HFF-Myc (cell line): ENCODE measurements at regions not wholly inside any gene's neighbourhood (a gene's known extent, or its start where the extent isn't known, plus 50 kb on each side); places are given as distances from the start of the nearest gene placed in this dataset.

Experiments
- DNase-seq: peaks from one replicate; pipeline ENCODE4 v3.0.0-alpha.2; 2011; ENCODE audit warnings: low read depth; ENCODE audit errors: extremely low read depth
- H3K4me3 ChIP-seq: replicated peaks from 2 replicates; pipeline ENCODE4 v1.5.1; 2011; ENCODE audit warnings: low read depth, mild to moderate bottlenecking, control low read depth, low read length
- TF ChIP-seq, protein P1 (sequence below): IDR thresholded peaks from 2 replicates; pipeline ENCODE4 v1.5.1; 2012; ENCODE audit warnings: mild to moderate bottlenecking, low read depth, low read length, control low read depth; ENCODE audit errors: missing control alignments

DNA sequence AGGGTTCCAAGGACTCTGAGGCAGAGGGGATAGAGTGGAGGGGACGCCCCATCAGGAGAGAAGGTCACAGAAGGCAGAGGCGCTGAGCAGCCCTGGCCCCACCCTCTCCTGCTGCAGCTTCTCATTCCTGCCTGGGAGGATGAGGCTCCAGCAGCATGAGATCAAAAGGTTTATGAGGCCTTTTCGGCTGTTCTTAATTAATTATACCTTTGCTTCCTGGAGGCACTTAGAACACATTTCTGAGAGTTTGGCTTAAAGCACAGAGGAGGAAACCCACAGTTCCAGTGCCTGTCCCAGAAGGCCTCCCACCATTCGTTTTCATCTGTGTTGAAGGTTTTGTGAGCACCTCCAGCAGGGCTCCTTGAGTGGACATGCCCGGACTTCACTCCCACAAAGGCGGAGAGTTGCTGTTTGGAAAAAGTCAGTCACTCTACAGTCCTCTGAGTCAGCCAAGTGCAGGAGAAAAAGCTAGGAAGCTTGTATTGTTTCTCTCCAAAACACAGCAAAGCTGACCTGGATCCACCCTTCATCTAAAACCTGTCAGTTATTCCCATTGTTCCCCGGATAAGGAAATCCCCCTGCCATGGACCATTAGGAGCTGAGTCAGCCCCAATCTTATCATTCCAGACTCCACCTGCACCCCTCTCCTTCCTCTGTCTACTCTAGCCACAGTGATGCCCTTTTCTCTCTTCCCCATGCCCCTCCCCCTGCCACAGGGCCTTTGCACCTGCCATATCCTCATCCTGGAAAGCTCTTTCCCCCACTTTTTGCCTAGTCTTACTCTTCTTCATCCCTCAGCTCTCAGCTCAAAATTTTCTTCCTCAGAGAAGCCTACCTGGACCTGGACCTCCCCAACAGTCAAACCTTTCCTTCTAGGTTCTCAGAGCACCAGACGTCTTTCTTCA is 276.8 kb downstream of the FBXW7 start:
- H3K4me3 ChIP-seq, result no peak overlapping the region
- TF ChIP-seq, protein P1, sequence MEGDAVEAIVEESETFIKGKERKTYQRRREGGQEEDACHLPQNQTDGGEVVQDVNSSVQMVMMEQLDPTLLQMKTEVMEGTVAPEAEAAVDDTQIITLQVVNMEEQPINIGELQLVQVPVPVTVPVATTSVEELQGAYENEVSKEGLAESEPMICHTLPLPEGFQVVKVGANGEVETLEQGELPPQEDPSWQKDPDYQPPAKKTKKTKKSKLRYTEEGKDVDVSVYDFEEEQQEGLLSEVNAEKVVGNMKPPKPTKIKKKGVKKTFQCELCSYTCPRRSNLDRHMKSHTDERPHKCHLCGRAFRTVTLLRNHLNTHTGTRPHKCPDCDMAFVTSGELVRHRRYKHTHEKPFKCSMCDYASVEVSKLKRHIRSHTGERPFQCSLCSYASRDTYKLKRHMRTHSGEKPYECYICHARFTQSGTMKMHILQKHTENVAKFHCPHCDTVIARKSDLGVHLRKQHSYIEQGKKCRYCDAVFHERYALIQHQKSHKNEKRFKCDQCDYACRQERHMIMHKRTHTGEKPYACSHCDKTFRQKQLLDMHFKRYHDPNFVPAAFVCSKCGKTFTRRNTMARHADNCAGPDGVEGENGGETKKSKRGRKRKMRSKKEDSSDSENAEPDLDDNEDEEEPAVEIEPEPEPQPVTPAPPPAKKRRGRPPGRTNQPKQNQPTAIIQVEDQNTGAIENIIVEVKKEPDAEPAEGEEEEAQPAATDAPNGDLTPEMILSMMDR, result no peak
- peak; percentile 86 for DNase-seq

DNA sequence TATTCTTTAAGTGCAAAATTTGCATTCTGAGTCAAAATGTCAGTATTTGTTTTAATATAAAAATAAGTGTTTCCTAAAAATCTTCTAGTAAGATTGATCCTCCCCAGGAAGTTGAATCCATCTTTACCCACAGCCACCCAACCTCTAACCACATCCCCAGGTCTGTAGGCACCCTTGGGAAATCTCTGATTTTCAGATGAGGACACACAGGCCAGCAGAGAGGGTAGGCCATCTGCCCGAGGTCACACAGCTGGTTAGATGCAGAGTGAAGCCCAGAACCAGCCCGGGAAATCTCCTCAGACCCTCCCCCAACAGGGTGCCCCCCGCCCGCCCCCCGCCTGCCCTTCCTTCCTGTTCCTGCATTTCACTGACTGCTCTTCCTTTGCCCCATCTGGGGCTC is 277.5 kb downstream of the FBXW7 start:
- TF ChIP-seq, protein P1, result no peak
- no peak for DNase-seq
- no peak overlapping the region for H3K4me3 ChIP-seq

DNA sequence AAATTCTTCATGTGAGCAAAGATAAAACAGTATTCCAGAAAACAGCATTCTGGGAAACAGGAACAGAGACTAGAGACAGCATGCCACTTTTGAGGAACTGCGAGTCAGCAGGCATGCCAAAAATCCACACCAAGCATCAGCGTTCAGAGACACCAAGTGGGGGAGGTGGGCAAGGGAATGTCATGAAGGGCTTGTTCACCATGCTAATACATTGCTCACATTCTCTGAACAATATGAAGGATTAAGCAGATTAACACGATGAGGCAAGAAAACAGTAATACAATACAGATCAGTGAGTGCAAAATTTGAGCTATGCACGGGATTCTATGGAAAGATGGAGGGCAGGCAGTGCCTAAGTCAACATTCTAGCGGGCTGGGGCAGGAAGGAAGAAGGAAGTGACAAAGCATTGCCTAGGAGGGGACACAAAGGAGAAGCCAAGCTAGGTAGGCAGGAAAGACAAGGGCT is 278.3 kb downstream of the FBXW7 start:
- TF ChIP-seq, protein P1, result no peak
- no peak overlapping the region for H3K4me3 ChIP-seq

DNA sequence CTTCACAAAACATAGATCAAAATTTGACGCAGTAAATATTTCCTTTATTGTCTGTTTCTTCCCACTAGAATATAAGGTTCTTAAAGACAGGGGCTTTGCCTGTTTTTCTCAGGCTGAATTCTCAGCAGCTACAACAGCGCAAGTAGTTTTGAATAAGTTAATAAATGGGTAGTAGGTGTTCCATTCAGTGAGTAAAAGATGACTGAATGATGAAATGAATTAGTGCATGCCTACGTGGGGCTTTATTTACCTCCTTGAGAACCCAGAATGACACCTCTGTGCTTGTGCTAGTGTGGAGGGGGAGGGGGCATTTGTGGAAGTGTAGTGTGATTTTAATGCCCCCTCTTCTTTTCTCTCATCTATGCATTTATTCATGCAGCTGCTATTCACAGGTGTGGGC is 278.9 kb downstream of the FBXW7 start:
- no peak for DNase-seq
- TF ChIP-seq, protein P1, result no peak
- no peak overlapping the region for H3K4me3 ChIP-seq

More for the DNA sequence above, 278.3 kb downstream of the FBXW7 start:
- DNase-seq, result no peak

DNA sequence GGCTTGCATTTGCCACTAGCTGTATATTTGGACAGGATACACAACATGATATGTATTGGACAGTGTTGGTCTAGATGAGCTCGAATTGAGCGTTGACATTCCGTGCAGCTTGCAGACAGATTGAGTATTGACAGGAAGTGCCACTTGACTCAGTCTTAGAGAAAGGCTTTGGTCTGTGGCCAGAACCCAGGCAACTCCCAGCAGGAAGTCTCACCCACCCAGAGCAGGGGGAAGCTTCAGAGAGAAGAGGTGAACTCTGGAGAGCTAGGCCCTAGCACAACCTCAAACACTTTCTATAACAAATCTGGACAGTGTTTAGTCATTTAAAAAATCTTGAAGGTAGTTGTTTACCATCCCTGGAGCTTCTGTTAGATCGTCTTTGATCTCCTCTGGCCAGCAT is 280.5 kb downstream of the FBXW7 start:
- DNase-seq, result no peak

DNA sequence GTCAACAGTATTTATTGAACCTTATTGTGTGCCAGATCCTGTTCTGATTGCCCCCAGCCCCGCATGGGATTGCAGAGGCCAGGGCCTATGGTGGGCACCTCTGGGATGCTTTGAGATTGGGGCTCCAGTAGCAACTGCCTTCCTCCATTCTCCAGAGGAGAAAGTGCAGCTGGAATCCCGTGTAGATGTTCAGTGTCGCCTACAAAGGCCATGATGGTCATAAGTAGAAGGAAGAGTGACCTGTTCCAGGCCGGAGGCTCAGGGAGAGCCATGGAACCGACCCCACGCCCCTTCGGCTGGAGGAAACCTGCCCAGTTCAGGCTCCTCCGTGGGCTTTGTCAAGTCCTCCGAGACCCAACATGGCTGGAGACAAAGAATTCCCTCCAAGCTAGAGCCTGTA is 287.5 kb downstream of the FBXW7 start:
- H3K4me3 ChIP-seq, result no peak overlapping the region
- DNase-seq, result no peak
- TF ChIP-seq, protein P1, result no peak

More for the DNA sequence above, 280.5 kb downstream of the FBXW7 start:
- H3K4me3 ChIP-seq, result no peak overlapping the region
- TF ChIP-seq, protein P1, result no peak
